ENCODE measurements at regions not wholly inside any gene's neighbourhood (a gene's known extent, or its start where the extent isn't known, plus 50 kb on each side); places are given as distances from the start of the nearest gene placed in this dataset.

- no peak for TF ChIP-seq CTCF (conservative IDR thresholded peaks at IDR 0.05; ENCODE audit: low read depth, low read length)
- no peak for TF ChIP-seq POLR2A (IDR thresholded peaks at IDR 0.05; ENCODE audit: low read depth, low read length)
- no peak for TF ChIP-seq BHLHE40 (IDR thresholded peaks at IDR 0.05; ENCODE audit: low read depth, low read length)
- TF ChIP-seq RCOR1 (IDR thresholded peaks at IDR 0.05; ENCODE audit: insufficient replicate concordance, low read length), result no peak
- TF ChIP-seq SMC3 (IDR thresholded peaks at IDR 0.05; ENCODE audit: low read depth, low read length), result no peak
- TF ChIP-seq RFX5 (IDR thresholded peaks at IDR 0.05; ENCODE audit: low read depth, low read length), result no peak
- no peak for TF ChIP-seq MAZ (IDR thresholded peaks at IDR 0.05; ENCODE audit: borderline replicate concordance, low read depth, low read length)
- no peak for TF ChIP-seq FOS (IDR thresholded peaks at IDR 0.05; ENCODE audit: low read depth, low read length)
- TF ChIP-seq USF2 (IDR thresholded peaks at IDR 0.05; ENCODE audit: low read depth, low read length), result no peak
- no peak for TF ChIP-seq MXI1 (IDR thresholded peaks at IDR 0.05; ENCODE audit: borderline replicate concordance, low read depth, low read length)
- TF ChIP-seq CHD1 (IDR thresholded peaks at IDR 0.05; ENCODE audit: low read depth, low read length), result no peak
- no peak for TF ChIP-seq RAD21 (IDR thresholded peaks at IDR 0.05; ENCODE audit: low read length)
- TF ChIP-seq CEBPB (IDR thresholded peaks at IDR 0.05; ENCODE audit: low read depth, low read length), result no peak
- no peak for TF ChIP-seq MAFK (IDR thresholded peaks at IDR 0.05; ENCODE audit: low read depth, low read length)
These were observed 87.3 kb downstream of the GAS1 start for GRCh38 chr9:86860006-86860405.
